ENCODE measurements at regions not wholly inside any gene's neighbourhood (a gene's known extent, or its start where the extent isn't known, plus 50 kb on each side); places are given as distances from the start of the nearest gene placed in this dataset.

DNA sequence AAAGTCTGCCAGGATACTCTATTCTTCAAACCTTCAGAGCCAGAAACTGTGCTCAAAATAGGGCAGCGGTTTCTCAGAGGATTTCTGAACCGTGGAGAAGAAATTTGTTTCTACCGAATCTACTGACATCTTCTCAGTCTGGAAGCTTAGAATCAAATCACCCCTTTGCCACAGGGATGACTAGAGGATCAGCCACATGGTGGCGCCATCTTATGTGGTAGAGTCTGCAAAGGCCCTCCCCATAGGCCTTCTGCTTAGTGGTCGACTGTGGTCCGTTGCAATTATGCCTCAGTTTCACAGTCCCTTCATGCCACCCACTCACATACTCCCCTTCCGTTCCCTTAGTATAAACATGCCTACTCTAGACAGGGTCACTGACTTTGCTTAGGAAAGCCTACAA, 680.7 kb upstream of the SPANXN1 start:
- TF ChIP-seq, protein P1, sequence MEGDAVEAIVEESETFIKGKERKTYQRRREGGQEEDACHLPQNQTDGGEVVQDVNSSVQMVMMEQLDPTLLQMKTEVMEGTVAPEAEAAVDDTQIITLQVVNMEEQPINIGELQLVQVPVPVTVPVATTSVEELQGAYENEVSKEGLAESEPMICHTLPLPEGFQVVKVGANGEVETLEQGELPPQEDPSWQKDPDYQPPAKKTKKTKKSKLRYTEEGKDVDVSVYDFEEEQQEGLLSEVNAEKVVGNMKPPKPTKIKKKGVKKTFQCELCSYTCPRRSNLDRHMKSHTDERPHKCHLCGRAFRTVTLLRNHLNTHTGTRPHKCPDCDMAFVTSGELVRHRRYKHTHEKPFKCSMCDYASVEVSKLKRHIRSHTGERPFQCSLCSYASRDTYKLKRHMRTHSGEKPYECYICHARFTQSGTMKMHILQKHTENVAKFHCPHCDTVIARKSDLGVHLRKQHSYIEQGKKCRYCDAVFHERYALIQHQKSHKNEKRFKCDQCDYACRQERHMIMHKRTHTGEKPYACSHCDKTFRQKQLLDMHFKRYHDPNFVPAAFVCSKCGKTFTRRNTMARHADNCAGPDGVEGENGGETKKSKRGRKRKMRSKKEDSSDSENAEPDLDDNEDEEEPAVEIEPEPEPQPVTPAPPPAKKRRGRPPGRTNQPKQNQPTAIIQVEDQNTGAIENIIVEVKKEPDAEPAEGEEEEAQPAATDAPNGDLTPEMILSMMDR (conservative IDR thresholded peaks at IDR 0.05; ENCODE audit: low read depth, low read length): peak; percentile 33; the same call in 1 of the 2 replicates
- no peak for TF ChIP-seq EZH2 (IDR thresholded peaks at IDR 0.05; ENCODE audit: low read length, unreplicated experiment)

Measured in PC-3 (cell line).